Mesenchymal stem cell (in vitro differentiated cells and primary cell): ENCODE measurements at regions not wholly inside any gene's neighbourhood (a gene's known extent, or its start where the extent isn't known, plus 50 kb on each side); places are given as distances from the start of the nearest gene placed in this dataset.

Experiments used
- DNase-seq: peaks from one replicate; pipeline ENCODE4 v3.0.0-alpha.2; 2013
- H2AFZ ChIP-seq: one replicate; pipeline ENCODE4 v1.6.1; 2013; ENCODE audit warnings: low read depth, mild to moderate bottlenecking, control low read depth, inconsistent platforms, low read length, moderate library complexity
- H2AK5ac ChIP-seq: 2 replicates; pipeline ENCODE4 v1.6.1; 2013; ENCODE audit warnings: low read length, moderate library complexity, mild to moderate bottlenecking, inconsistent platforms; ENCODE audit not compliant: severe bottlenecking
- H2BK120ac ChIP-seq: one replicate; pipeline ENCODE4 v1.6.1; 2013; ENCODE audit warnings: low read depth, mild to moderate bottlenecking, inconsistent platforms, low read length, moderate library complexity
- H2BK12ac ChIP-seq, 2 experiments: one replicate each; pipeline ENCODE4 v1.6.1; 2013; ENCODE audit warnings: inconsistent platforms in 2 of 2, low read length in 2 of 2, mild to moderate bottlenecking in 2 of 2, moderate library complexity in 2 of 2, control low read depth in 1 of 2
- H2BK15ac ChIP-seq: one replicate; pipeline ENCODE4 v1.6.1; 2013; ENCODE audit warnings: mild to moderate bottlenecking, low read depth, inconsistent platforms; ENCODE audit not compliant: poor library complexity, severe bottlenecking
- H2BK5ac ChIP-seq: 2 replicates; pipeline ENCODE4 v1.6.1; 2013; ENCODE audit warnings: low read depth, mild to moderate bottlenecking, low read length, control low read depth, inconsistent platforms; ENCODE audit not compliant: poor library complexity, severe bottlenecking
- H3K14ac ChIP-seq, 2 experiments: one replicate each; pipeline ENCODE4 v1.6.1; 2013; ENCODE audit warnings: inconsistent platforms in 2 of 2, low read length in 2 of 2, control low read depth in 1 of 2, mild to moderate bottlenecking in 1 of 2, moderate library complexity in 1 of 2
- H3K18ac ChIP-seq, 2 experiments: one replicate each; pipeline ENCODE4 v1.6.1; 2013; ENCODE audit warnings: inconsistent platforms in 2 of 2, low read length in 2 of 2, control low read depth in 1 of 2, low read depth in 1 of 2, mild to moderate bottlenecking in 1 of 2
- H3K23ac ChIP-seq, 2 experiments: one replicate each; pipeline ENCODE4 v1.6.1; 2013; ENCODE audit warnings: inconsistent platforms in 2 of 2, low read length in 2 of 2, mild to moderate bottlenecking in 2 of 2, moderate library complexity in 2 of 2, control low read depth in 1 of 2
- H3K27ac ChIP-seq: 2 replicates; pipeline ENCODE4 v1.5.1; 2013; ENCODE audit warnings: mild to moderate bottlenecking, moderate library complexity, low read length, control low read depth, inconsistent platforms; ENCODE audit not compliant: poor library complexity, severe bottlenecking
- H3K27me3 ChIP-seq, 2 experiments: 2 replicates each; pipeline versions ENCODE4 v1.6.1 to v1.7.0; 2013; ENCODE audit warnings: low read length in 2 of 2, mild to moderate bottlenecking in 2 of 2, moderate library complexity in 2 of 2, control low read depth in 1 of 2, inconsistent platforms in 1 of 2; ENCODE audit not compliant: control insufficient read depth in 1 of 2, insufficient read depth in 1 of 2
- H3K36me3 ChIP-seq, 2 experiments: 2 replicates each; pipeline versions ENCODE4 v1.6.1 to v1.7.0; 2013; ENCODE audit warnings: low read length in 2 of 2, control low read depth in 1 of 2, inconsistent platforms in 1 of 2, low read depth in 1 of 2, mild to moderate bottlenecking in 1 of 2; ENCODE audit not compliant: insufficient read depth in 2 of 2, control insufficient read depth in 1 of 2
- H3K4ac ChIP-seq, 2 experiments: one replicate each; pipeline ENCODE4 v1.6.1; 2013; ENCODE audit warnings: inconsistent platforms in 2 of 2, low read length in 2 of 2, mild to moderate bottlenecking in 2 of 2, moderate library complexity in 2 of 2, control low read depth in 1 of 2, low read depth in 1 of 2
- H3K4me1 ChIP-seq: 2 replicates; pipeline ENCODE4 v1.6.1; 2013; ENCODE audit warnings: low read depth, low read length, control low read depth; ENCODE audit not compliant: control insufficient read depth, insufficient read depth
- H3K4me2 ChIP-seq: 2 replicates; pipeline ENCODE4 v1.6.1; 2013; ENCODE audit warnings: low read length, mild to moderate bottlenecking, inconsistent platforms; ENCODE audit not compliant: poor library complexity, severe bottlenecking
- H3K4me3 ChIP-seq, 2 experiments: 2 replicates each; pipeline versions ENCODE4 v1.5.1 to v1.7.0; 2013; ENCODE audit warnings: low read length in 2 of 2, mild to moderate bottlenecking in 2 of 2, control low read depth in 1 of 2, low read depth in 1 of 2; ENCODE audit not compliant: insufficient read depth in 1 of 2
- H3K79me1 ChIP-seq: replicated peaks from 2 replicates; pipeline ENCODE4 v1.6.1; 2013; ENCODE audit warnings: mild to moderate bottlenecking, control low read depth, low read length, inconsistent platforms; ENCODE audit not compliant: poor library complexity, severe bottlenecking
- H3K9ac ChIP-seq: 2 replicates; pipeline ENCODE4 v1.7.0; 2013; ENCODE audit warnings: mild to moderate bottlenecking, low read length, moderate library complexity
- H3K9me3 ChIP-seq: 2 replicates; pipeline ENCODE4 v1.7.0; 2013; ENCODE audit warnings: mild to moderate bottlenecking, low read length; ENCODE audit not compliant: control insufficient read depth
- H4K8ac ChIP-seq: one replicate; pipeline ENCODE4 v1.6.1; 2013; ENCODE audit warnings: inconsistent platforms, mild to moderate bottlenecking, low read length, moderate library complexity
- H4K91ac ChIP-seq: one replicate; pipeline ENCODE4 v1.6.1; 2013; ENCODE audit warnings: mild to moderate bottlenecking, low read length, inconsistent platforms
- WGBS: methylation state at CpG from one replicate; pipeline ENCODE4 v1.1.7; 2013; ENCODE audit warnings: mixed read lengths; 5-methylcytosine and 5-hydroxymethylcytosine counted together

- H3K18ac ChIP-seq: no peak overlapping the region
- WGBS: no CpG with 5 or more reads among the region's 2 CpGs
Measured at GRCh38 chr6:133057352-133057751, 183.8 kb upstream of the EYA4 start.

DNA sequence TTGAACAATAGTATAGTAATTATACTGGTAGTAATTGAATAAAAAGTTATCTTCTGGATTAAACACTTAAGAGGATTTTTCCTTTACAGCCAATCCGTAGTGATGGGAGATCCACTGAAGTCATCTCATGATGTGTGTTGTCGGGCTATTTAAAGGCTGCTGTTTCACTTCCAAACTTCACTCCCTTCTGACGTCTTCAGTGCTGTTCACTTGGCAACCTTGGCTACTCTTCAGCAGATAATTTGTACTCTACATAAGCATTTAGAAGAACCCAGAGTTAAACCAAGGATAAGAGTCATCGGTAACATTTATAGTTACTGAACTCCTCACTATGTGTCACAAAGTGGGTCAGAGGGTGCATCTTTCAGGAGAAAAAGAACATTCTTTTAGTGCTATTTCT, 179.1 kb upstream of the EYA4 start:
- WGBS: 89% methylated on average over 3 of the region's 4 CpGs
- H3K27ac ChIP-seq: no peak overlapping the region
- no peak overlapping the region for H3K14ac ChIP-seq
- H3K4me1 ChIP-seq: no peaks in the 10 kb centered on the region
- H2BK12ac ChIP-seq: no peak overlapping the region
- no peak overlapping the region for H4K91ac ChIP-seq
- no peaks in the 10 kb centered on the region for H3K27me3 ChIP-seq
- H3K36me3 ChIP-seq: no peaks in the 10 kb centered on the region
- H3K4ac ChIP-seq: no peak overlapping the region
- no peak overlapping the region for H3K4me2 ChIP-seq
- no peak overlapping the region for H2BK120ac ChIP-seq
- H2BK5ac ChIP-seq: no peak overlapping the region
- H4K8ac ChIP-seq: no peak overlapping the region
- DNase-seq: peak; percentile 39
- H3K79me1 ChIP-seq: no peaks in the 10 kb centered on the region
- H3K4me3 ChIP-seq: peak overlapping the region in 1 of 2 experiments; percentile 34
- no peak overlapping the region for H2AK5ac ChIP-seq
- no peak overlapping the region for H3K23ac ChIP-seq
- no peak overlapping the region for H2BK15ac ChIP-seq
- no peaks in the 10 kb centered on the region for H3K9me3 ChIP-seq
- peak overlapping the region; percentile 86 for H3K9ac ChIP-seq
- H3K18ac ChIP-seq: no peak overlapping the region
- H2AFZ ChIP-seq: no peak overlapping the region

More at GRCh38 chr6:133057352-133057751, 183.8 kb upstream of the EYA4 start:
- H4K91ac ChIP-seq: no peak overlapping the region
- H3K27ac ChIP-seq: no peak overlapping the region
- no peak overlapping the region for H3K4me2 ChIP-seq
- H2BK15ac ChIP-seq: no peak overlapping the region
- no peaks in the 10 kb centered on the region for H3K9me3 ChIP-seq
- H3K27me3 ChIP-seq: no peaks in the 10 kb centered on the region
- H3K36me3 ChIP-seq: no peaks in the 10 kb centered on the region
- no peak overlapping the region for H2BK12ac ChIP-seq
- H2AFZ ChIP-seq: no peak overlapping the region
- H2BK120ac ChIP-seq: no peak overlapping the region
- H3K23ac ChIP-seq: no peak overlapping the region
- no peak overlapping the region for H3K14ac ChIP-seq
- no peak for DNase-seq
- H2AK5ac ChIP-seq: no peak overlapping the region
- no peak overlapping the region for H4K8ac ChIP-seq
- H3K9ac ChIP-seq: no peak overlapping the region
- H3K4me1 ChIP-seq: no peaks in the 10 kb centered on the region
- H2BK5ac ChIP-seq: no peak overlapping the region
- H3K4ac ChIP-seq: no peak overlapping the region
- no peak overlapping the region for H3K4me3 ChIP-seq
- H3K79me1 ChIP-seq: no peaks in the 10 kb centered on the region

- Histone ChIP-seq H3K18ac (no peak overlapping the region), H2AK5ac (no peak overlapping the region), H3K4me1 (no peaks in the 10 kb centered on the region), H3K27me3 (no peaks in the 10 kb centered on the region), H3K4ac (no peak overlapping the region), H2BK15ac (no peak overlapping the region), H3K27ac (no peak overlapping the region), H3K23ac (no peak overlapping the region), H3K4me2 (no peak overlapping the region), H2AFZ (no peak overlapping the region), H2BK120ac (no peak overlapping the region), H3K9me3 (no peaks in the 10 kb centered on the region), H3K4me3 (no peak overlapping the region), H3K36me3 (no peaks in the 10 kb centered on the region), H3K79me1 (no peaks in the 10 kb centered on the region), H4K8ac (no peak overlapping the region), H2BK5ac (no peak overlapping the region), H4K91ac (no peak overlapping the region), H3K9ac (peak overlapping the region; percentile 86), H2BK12ac (no peak overlapping the region), H3K14ac (no peak overlapping the region)
- no peak for DNase-seq
- 83% methylated on average over 7 of the region's 8 CpGs for WGBS
Measured at GRCh38 chr6:133062696-133063306, 178.4 kb upstream of the EYA4 start.

DNA sequence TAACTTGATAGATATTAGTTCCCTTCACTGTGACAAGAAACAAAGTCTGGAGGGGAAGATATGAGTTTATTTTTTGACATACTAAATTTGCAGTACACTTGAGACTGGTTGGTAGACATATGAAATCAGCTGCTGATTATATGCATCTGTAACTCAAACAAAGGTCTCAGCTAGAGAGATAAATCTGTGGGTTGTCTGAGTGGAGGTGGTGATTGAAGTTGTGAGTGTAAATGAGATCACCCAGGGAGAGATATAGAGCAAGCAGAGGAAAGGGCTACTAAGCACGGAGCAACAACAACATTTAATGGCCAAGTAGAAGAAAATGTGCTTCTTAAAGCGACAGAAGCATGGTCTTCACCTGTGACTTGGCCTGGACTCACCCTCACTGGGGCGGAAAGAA, 173.2 kb upstream of the EYA4 start:
- H3K4me1 ChIP-seq: no peaks in the 10 kb centered on the region
- H2BK12ac ChIP-seq: no peak overlapping the region
- no peak overlapping the region for H3K27ac ChIP-seq
- H2AFZ ChIP-seq: no peak overlapping the region
- no peak for DNase-seq
- H3K4me2 ChIP-seq: no peak overlapping the region
- H3K23ac ChIP-seq: no peak overlapping the region
- no peak overlapping the region for H3K4me3 ChIP-seq
- H2AK5ac ChIP-seq: no peak overlapping the region
- no peaks in the 10 kb centered on the region for H3K27me3 ChIP-seq
- H3K79me1 ChIP-seq: no peaks in the 10 kb centered on the region
- no peak overlapping the region for H2BK15ac ChIP-seq
- H2BK5ac ChIP-seq: no peak overlapping the region
- no peak overlapping the region for H2BK120ac ChIP-seq
- no peak overlapping the region for H3K18ac ChIP-seq
- H4K91ac ChIP-seq: no peak overlapping the region
- H3K36me3 ChIP-seq: no peaks in the 10 kb centered on the region
- 67% methylated on average over 3 of the region's 3 CpGs for WGBS
- H3K14ac ChIP-seq: no peak overlapping the region
- H3K9me3 ChIP-seq: no peaks in the 10 kb centered on the region
- no peak overlapping the region for H3K9ac ChIP-seq
- H3K4ac ChIP-seq: no peak overlapping the region
- no peak overlapping the region for H4K8ac ChIP-seq
